ENCODE measurements at regions not wholly inside any gene's neighbourhood (a gene's known extent, or its start where the extent isn't known, plus 50 kb on each side); places are given as distances from the start of the nearest gene placed in this dataset.

DNA sequence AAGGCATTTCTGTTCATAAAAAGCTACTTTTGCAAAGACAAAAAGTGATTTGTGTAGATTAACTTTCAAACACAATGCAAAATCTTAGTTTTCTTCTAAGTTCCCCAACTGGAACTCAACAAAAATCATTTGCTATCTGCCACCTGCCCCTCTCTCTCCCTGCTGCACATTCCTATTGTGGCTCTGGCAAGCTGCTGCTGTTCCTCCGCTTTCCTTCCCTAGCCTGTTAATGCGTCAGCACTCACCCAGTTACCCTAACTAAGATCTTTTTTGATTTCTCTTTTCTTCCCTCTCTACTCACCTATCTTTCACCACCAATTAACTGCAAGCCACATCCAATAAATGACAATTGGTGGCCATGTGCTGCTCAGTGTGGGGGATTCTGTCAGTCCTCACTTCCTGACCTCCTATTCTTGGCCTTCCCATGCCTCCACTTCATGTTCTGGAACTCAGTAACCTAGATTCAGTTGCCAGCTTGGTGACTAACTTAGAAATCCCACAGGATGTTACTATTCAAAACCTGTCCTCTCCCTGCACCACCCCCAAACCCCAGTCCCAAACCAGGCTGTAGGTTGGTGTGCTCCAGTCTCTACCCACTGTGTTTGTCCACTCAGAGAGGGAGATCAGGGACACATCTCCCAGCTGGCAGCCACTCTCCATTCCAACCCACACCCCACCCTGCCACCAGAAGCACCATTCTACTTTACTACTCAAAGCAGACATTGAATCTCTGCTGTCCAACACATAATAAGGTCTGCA lies 140.2 kb upstream of the CTTNBP2 start:
- DNase-seq, result no peak

- no peak for DNase-seq
Measured at GRCh38 chr7:118022546-118022945, 149.3 kb upstream of the CTTNBP2 start.

DNA sequence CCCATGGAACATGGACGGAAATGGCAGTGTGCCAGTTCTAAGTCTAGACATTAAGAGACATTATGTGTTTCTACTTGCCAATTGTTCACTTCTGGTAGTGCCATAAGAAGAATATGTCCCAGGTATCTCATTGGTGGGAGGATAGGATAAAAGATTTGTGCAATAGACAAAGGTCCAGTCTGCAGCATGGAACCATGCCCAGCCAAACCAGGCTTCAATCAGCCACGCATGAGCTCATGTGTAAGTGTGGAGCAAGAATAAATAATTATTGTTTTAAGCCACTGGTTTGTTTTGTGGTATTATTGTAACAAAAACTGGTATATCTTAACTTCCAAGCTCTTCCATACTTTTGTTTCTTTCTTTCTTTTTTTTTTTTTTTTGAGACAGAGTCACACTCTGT lies 153.6 kb upstream of the CTTNBP2 start:
- DNase-seq, result no peak

DNA sequence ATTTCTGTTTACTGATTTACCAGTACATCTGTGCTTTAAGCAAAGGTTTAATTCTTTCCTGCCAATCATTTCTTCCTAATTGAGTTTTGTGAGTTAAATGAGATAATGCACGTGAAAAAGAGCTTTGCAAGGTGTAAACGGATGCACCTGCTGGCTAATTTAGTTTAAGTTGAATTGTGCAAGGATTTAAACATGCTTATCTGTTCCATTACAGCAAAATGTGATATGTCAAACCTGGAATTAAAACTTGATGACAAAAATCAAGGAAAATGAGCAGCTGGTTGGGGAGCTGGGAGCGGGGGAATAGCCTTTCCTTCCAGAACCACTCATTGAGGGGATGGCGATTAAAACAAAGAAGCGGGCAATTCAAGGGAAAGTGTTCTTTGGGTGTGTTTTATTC lies 155.0 kb upstream of the CTTNBP2 start:
- no peak for DNase-seq

DNA sequence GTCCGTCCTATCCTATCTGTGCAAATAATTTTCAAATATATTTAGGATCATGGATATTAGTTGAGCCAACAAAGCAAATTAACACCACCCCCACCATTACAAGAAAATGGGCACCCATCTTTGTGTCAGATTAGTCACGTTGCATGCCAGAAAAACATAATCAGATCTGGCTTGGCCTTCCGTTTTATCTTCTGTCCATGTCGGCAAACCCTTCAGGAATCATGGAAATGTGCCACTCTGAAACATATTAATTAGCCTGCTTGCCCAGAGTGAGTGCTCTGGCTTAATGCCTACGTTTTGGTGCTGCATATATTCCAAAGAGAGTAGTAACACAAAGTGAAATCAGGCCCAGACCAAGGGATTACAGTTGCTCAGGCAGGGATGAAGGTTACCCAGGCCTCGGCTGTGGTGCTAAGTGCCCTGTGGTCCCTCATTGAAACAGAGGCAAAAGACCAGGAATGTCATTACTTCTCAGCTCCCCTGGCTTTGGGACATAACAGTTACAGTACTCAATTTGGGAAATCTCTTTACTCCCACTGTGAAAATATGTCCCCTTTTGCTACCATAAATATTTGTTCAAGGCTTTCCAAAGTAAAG lies 154.0 kb upstream of the LSM8 start:
- no peak for DNase-seq

DNA sequence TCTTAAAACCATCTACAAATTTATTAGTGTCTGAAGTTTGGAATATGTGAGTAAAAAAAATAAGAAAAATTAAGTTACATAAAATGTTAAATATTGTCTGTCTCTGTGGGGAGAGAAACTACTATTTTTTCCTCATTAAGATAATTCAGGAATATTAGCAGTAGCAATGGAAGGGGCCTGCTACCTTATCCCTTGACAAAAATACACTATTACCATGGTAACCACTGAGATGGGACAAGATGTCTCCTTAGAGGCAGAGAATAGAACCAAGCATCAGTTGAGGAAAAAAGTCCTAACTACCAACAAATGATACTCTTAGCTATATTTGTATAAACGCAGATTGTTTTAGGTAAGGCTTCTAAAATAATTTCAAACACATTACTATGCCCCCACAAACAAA lies 150.7 kb upstream of the LSM8 start:
- no peak for DNase-seq

DNA sequence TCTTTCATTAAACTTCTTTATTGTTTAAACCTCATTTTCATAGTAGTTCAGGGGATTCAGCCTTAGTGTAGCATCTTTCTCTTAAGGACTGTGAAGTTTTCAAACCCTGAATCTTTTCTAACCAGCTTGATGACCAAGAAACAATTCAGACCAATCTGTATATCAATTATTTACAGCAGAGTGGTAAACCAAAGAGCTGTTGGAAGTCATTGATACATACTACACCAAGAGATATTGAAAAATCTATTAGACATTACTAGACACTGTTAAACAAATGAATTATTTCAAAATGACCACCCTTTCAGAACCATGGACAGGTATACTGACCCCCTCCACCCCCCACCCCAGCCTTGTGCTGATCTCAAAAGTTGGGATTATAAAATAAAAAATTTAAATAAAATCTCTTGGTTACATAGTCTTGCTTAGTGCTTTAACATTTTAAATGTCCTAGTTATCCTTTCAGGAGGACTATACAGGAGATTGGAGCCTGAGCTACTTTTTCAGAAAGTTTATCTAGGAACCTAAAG lies 143.9 kb upstream of the LSM8 start:
- no peak for DNase-seq

DNA sequence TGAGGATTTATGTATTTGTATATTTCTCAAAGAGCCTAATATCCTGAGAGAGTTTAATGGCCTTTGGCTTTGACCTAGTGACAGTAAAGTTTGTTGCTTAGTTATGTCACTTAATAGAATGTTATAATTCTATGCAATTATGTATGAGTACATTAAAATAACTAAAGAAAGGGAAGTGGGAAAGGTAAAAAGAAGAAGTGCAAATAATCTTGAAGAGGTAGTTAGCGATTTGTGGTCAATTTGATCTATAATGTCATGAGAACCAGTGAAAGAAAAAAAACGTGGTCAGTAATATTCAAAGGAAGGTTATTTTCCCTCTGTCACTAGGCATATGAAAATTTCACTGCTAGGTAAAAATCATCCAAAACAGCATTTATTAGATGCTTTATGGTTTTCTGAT lies 143.4 kb upstream of the LSM8 start:
- no peak for DNase-seq

DNA sequence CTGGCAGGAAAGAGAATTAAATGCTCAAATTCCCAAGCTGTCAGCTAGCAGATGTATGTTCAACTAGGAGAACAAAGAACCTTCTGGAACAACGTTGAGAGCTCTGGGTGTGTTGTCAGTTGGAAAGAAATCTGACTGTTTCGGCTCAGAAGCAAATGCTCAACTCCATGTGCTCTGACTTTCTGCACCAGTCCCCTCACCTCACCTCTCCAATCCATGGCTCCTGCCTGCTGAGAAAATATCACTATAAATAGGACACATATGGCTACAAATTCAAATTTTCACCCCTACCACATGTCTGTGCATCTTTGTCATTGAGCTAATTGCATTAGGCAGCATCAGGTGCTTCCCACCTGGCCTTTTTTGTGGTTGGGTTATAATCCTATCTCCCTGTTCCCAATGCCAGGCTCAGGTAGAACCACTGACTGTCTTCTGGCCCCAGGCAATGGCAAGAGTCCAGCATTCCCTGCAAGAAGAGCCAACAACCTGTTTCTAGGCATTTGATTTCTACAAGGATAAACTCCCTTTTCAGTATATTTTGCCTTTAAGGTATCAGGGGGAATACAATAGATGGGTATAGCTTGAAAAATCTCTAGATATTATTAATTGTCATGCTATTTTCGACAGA lies 142.6 kb upstream of the LSM8 start:
- DNase-seq, result no peak

DNA sequence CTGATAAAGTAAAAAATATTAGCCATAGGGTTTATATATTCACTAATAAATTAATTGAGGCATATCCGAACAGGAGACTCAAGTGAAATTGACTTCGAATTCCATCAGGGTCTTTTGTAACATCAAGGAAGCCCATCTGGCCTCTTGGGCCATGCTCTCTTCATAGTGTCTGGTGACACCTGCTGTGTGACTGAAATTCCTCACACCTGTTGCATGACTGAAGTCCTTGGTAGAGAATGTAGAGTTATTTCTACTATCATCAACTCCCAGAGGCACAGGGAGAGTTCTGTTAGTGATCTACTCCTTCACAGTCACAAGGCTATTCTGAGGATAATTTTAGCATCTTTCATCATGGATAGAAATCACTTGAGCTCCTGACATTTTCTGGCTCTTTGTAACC lies 138.3 kb upstream of the LSM8 start:
- no peak for DNase-seq

DNA sequence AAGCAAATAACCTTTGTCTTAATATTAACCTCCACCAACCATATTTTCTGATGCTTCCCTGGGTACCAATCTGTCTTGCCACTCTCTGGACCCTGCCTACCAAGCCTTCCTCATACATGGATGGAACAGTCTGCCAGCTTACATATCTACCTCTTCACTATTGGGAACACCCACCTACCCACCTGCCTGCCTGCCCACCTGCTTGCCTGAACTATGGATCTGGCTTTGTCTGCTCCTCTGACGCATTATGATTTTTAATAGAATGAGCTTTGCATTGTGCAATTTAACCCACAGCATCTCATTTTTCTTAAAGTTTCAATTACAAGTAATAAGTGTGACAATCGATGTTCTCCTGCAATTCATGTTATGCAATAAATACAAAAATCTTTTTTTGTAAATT lies 137.9 kb upstream of the LSM8 start:
- no peak for DNase-seq

DNA sequence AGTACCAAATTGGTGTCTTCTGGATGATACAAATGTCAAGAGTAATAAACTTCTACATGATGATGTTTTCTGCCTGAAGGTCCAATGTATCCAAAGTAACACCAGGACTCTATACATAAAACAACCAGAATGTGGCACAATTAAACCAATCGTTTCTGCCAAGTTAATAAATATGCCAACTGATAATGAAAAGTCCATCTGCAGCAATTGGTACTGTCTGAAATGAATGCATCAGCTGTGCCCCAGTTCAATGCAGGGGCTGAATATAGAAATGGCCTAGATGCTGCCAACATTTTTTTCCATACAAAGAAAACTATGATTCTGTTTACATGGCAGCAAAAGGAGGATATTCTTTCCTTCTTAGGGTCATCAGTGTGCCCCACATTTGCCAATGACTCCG lies 137.2 kb upstream of the LSM8 start:
- DNase-seq, result no peak

DNA sequence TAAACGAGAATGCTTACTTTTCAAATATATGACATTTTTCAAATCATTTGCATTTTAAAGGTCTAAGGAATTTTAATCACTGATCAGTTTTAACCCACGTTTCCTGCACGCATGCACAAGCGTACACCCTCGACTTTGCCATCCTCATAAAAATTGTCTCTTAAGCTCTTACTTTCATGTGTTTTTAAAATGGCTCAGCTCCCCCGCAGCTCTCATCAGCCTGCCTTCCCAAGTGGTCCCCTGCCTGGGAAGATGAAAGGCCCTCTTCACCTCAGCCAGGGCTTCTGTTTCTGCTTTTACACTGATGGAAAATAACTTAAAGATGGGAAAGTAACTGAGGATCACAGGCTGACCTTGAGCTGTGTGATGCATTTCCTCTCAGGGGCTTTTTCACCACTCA lies 131.6 kb upstream of the LSM8 start:
- DNase-seq, result no peak

DNA sequence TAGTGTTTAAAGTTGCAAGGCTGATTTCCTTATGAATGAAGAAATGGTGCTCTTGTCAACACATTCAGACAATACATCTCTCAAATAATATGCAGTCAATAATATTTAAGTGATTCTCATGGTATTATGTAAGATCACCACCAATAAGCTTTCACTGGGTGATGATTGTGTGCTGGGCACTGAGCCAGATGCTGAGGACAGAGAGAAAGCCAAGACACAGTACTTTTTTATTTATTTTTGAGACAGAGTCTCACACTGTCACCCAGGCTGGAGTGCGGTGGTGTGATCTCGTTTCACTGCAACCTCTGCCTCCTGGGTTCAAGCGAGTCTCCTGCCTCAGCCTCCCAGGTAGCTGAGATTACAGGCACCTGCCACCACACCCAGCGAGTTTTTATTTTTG lies 130.6 kb upstream of the LSM8 start:
- DNase-seq, result peak in 6 of 56 donors; percentile 1 to 16 (median 3)

DNA sequence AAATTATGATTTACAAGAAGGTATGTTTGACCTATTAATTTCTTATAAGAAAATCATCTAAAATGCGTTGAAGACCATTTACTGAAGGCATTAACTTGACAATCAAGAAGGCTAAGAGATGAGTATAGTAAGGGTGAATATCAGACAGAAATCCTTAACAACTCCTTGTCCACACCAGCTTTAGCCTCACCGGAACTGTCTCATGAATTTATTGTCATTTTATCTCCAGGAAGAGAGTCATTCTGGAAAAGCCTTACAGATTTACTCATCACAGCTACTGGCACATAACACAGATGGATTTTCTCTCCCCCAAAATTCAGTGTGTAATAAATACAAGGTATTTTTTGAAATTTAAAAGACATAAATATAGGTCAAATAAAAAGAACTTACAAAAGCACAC lies 129.4 kb upstream of the LSM8 start:
- no peak for DNase-seq

DNA sequence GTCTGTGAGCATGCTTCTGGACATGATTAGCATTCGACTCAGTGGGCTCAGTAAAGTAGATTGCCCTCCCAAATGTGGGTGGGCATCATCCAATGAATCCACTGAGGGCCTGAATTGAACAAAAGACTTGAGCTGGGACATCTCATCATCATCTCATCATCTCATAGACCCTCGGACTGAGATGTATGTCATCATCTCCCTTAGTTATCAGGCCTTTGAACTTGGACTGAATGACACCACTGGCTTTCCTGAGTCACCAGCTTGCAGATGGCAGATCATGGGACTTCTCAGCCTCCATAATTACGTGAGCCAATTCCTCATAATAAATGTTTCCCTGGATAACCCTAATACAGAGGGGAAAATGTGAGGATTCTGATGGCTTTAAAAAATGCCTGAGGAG lies 128.3 kb upstream of the LSM8 start:
- no peak for DNase-seq

GRCh38 chr7:118057404-118057803 lies 126.6 kb upstream of the LSM8 start:
- no peak for DNase-seq

DNA sequence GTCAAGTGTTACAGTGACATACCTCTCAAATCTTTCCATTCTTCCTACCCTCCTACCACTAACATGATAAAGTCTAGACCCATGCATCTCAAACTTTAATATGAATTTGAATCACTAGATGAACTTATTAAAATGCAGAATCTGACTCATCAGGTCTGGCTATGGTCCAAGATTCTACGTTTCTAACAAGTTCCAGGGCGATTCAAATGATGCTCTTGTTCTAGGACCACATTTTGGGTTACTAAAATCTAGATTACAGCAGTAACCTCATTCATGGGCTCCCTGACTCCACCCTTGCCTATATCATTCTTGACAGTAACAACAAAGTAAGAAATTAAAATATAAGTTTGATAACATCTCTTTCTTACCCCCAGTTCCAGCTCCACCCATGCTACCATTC lies 124.8 kb upstream of the LSM8 start:
- DNase-seq, result no peak

GRCh38 chr7:118060692-118061091 lies 123.3 kb upstream of the LSM8 start:
- DNase-seq, result no peak

DNA sequence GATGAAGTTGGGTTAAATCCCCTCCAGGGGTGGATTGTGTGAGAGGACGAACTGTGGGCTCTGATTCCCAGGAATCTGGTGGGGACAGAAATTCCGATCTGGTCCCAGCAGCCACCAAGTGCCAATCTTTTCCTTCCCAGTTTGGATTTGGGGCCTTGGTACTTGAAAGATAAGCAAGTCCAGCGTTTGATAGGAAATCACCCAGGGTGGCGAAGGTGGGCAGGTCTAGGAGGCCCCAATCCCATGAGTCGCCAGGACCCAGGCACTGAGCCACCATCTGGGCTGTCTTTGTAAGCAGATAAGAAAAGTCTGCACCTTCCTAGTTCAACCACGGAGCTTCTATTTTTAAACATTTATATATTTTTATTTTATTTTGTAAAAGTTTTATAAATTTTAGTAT lies 122.6 kb upstream of the LSM8 start:
- no peak for DNase-seq

DNA sequence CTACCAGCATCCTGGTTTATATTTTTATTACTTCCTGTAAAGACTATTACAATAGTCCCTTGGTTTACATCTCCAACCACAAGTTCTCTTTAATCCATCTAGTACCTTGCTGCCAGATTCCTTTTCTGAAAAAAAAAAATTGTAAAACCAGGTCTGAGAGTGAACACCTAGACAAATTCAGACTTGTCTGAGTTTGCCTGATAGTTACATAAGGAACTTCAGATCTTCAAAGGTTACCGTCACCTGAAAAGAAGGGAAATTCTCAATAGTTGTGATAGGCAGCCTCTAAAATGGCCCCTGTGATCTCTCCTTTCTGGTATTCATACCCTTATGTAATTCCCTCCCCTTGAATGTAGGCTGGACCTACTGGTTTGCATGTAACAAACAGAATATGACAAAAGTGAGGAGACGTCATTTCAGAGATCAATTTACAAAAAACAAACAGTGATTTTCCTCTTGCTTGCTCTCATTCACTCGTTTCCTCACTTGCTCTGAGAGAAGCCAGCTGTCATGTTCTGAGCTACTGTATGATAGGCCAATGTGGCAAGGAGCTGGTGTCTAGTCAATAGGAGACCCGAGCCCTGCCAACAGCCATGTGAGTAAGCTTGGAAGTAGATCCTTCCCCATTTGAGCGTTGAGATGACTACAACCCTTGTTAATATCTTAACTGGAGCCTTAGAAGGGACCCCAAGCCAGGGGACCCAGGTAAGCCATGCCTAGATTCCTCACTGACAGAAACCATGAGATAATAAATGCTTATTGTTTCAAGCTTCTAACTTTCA lies 110.9 kb upstream of the LSM8 start:
- DNase-seq, result no peak

DNA sequence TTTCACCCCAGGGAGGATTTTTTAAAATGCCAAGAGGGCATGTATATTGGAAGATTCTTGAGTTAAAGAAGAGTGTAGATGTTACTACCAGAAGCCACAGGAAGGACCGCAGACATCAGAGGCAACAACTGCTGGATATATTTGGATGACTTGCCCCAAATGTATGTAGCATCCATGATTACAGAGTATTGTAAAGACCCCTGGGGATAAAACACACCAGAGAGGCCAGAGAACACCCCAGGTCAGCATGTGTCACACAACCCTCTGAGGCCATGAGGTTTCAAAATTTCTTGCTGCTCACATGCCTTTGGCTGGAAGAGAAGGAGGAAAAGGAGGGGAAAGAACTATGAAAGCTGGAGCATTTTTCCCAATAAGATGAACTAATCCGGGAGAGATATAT lies 108.0 kb upstream of the LSM8 start:
- DNase-seq, result no peak
